BJ (cell line): ENCODE measurements at regions not wholly inside any gene's neighbourhood (a gene's known extent, or its start where the extent isn't known, plus 50 kb on each side); places are given as distances from the start of the nearest gene placed in this dataset.

Source experiments
- CTCF ChIA-PET: fragments of 350-600 bp; formaldehyde crosslinking; extraction: SDS; loops from one replicate; lab custom pipeline; 2021; ENCODE audit warnings: antibody characterized with exemption, inconsistent platforms; lab: Yijun Ruan, JAX
- POLR2A ChIA-PET: fragments of 300-600 bp; sonication (Branson Sonifier 250); formaldehyde crosslinking; extraction: SDS; loops from one replicate; lab custom pipeline; 2021; ENCODE audit warnings: antibody characterized with exemption; lab: Charles Lee
- DNase-seq: peaks from one replicate; pipeline ENCODE4 v3.0.0-alpha.2; 2011; ENCODE audit warnings: low read depth
- H3K27me3 ChIP-seq: 2 replicates; pipeline ENCODE4 v1.6.0; 2011; ENCODE audit warnings: low read length; ENCODE audit not compliant: control insufficient read depth, insufficient read depth
- H3K36me3 ChIP-seq: 2 replicates; pipeline ENCODE4 v1.5.1; 2011; ENCODE audit warnings: low read length; ENCODE audit not compliant: control insufficient read depth, insufficient read depth
- H3K4me3 ChIP-seq: 2 replicates; pipeline ENCODE4 v1.5.1; 2011; ENCODE audit warnings: low read depth, mild to moderate bottlenecking, control low read depth, low read length
- CTCF ChIP-seq: IDR thresholded peaks from 2 replicates; pipeline ENCODE4 v1.5.1; 2011; ENCODE audit warnings: low read depth, mild to moderate bottlenecking, control low read depth, inconsistent platforms, low read length, moderate library complexity; ENCODE audit not compliant: insufficient read depth

GRCh38 chr3:70517124-70517890, 204.9 kb upstream of the MDFIC2 start:
- ChIA-PET POLR2A (no interaction called here), CTCF (interaction anchor here (0.7 kb wide), 1 partner anchor 1135 kb away, joined by 3 read pairs; no protein-coding TSS in a partner anchor)
- H3K27me3 ChIP-seq, result peaks cover 2% of the 10 kb centered on the region; the same call in 1 of the 2 replicates
- H3K4me3 ChIP-seq, result no peak overlapping the region
- no peak for DNase-seq
- H3K36me3 ChIP-seq, result no peaks in the 10 kb centered on the region
- TF ChIP-seq CTCF, result no peak

- no peak for DNase-seq
- CTCF ChIA-PET, result interaction anchor here (1.0 kb wide), 1 partner anchor 14 kb away, joined by 3 read pairs; no protein-coding TSS in a partner anchor
- Histone ChIP-seq H3K27me3 (peaks cover 2% of the 10 kb centered on the region; the same call in 1 of the 2 replicates), H3K36me3 (no peaks in the 10 kb centered on the region), H3K4me3 (no peak overlapping the region)
- TF ChIP-seq CTCF, result no peak
- POLR2A ChIA-PET, result no interaction called here
These were observed 203.6 kb upstream of the MDFIC2 start for GRCh38 chr3:70516076-70516475.

- ChIA-PET POLR2A (no interaction called here), CTCF (no interaction called here)
- DNase-seq, result no peak
- H3K27me3 ChIP-seq, result no peaks in the 10 kb centered on the region
- no peak for TF ChIP-seq CTCF
- H3K36me3 ChIP-seq, result no peaks in the 10 kb centered on the region
- H3K4me3 ChIP-seq, result no peak overlapping the region
These were observed 195.0 kb upstream of the MDFIC2 start for GRCh38 chr3:70507486-70507885.

- Histone ChIP-seq H3K36me3 (no peaks in the 10 kb centered on the region), H3K4me3 (no peak overlapping the region), H3K27me3 (no peaks in the 10 kb centered on the region)
- DNase-seq, result no peak
- POLR2A ChIA-PET, result no interaction called here
- CTCF ChIA-PET, result no interaction called here
- TF ChIP-seq CTCF, result no peak
These were observed 194.3 kb upstream of the MDFIC2 start for GRCh38 chr3:70506775-70507174.

DNA sequence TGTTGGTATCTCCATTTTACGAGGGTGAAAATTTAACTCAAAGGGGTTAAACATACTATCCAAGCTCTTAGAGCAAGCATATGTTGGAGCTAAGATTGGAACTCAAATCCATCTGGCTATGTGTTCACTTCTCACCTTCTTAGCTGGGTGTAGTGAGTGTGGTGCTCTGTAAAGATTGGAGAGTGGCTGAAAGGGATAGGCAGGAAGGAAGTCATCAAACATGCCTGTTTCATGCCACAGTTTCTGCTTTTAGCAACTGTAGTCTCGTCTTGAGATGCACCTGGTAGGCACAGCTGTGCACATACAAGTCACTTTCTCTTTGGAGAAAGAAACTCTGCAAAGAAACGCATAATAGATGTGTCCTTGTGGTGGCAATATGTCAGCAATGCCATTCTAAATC, 189.1 kb upstream of the MDFIC2 start:
- Histone ChIP-seq H3K27me3 (peaks cover 3% of the 10 kb centered on the region), H3K36me3 (no peaks in the 10 kb centered on the region), H3K4me3 (no peak overlapping the region)
- no peak for TF ChIP-seq CTCF
- POLR2A ChIA-PET, result no interaction called here
- CTCF ChIA-PET, result no interaction called here
- DNase-seq, result no peak
